GM12878 (cell line): ENCODE measurements at regions not wholly inside any gene's neighbourhood (a gene's known extent, or its start where the extent isn't known, plus 50 kb on each side); places are given as distances from the start of the nearest gene placed in this dataset.
A peak's percentile ranks its signal among the peaks of the same experiment; 100 is the strongest.

Experiments
- ATAC-seq: fragments of 200-7000 bp; cut with Tn5 transposase; 3 replicates; pipeline ENCODE4 v1.9.1; 2020; ENCODE audit warnings: mild to moderate bottlenecking, moderate library complexity
- BruUV-seq: library from RNA; stranded (reverse); fragments of 400-500 nt; replicated peaks from 2 replicates; lab custom pipeline; 2021; lab: Mats Ljungman, UMichigan
- CTCF ChIA-PET: fragments of 300-600 bp; sonication (Branson Sonifier 250); formaldehyde crosslinking; extraction: SDS; loops from one replicate; lab custom pipeline; 2021; ENCODE audit warnings: inconsistent platforms; lab: Yijun Ruan, JAX
- POLR2A ChIA-PET: fragments of 350-600 bp; formaldehyde crosslinking; extraction: SDS; loops from one replicate; lab custom pipeline; 2021; ENCODE audit warnings: inconsistent platforms; lab: Charles Lee
- RAD21 ChIA-PET: fragments of 300-600 bp; sonication (Branson Sonifier 250); formaldehyde crosslinking; loops from one replicate; lab custom pipeline; 2023; ENCODE audit warnings: antibody characterized with exemption; ENCODE audit not compliant: unreplicated experiment; lab: Charles Lee
- SMC1A ChIA-PET: fragments of 300-600 bp; sonication (Branson Sonifier 250); formaldehyde crosslinking; loops from one replicate; lab custom pipeline; 2023; ENCODE audit not compliant: unreplicated experiment, uncharacterized antibody; lab: Charles Lee
- DNase-seq: peaks from one replicate; pipeline ENCODE4 v3.0.0-alpha.2; 2011; ENCODE audit warnings: low read depth, low spot score
- FAIRE-seq: peaks from 3 replicates; lab custom pipeline; 2011; peaks lifted over from hg19 to GRCh38; lab: Jason Lieb, UNC
- H2AFZ ChIP-seq: 2 replicates; pipeline ENCODE4 v1.6.0; 2011; ENCODE audit warnings: low read depth, low read length, control low read depth; ENCODE audit not compliant: control insufficient read depth
- H3K27ac ChIP-seq: 2 replicates; pipeline ENCODE4 v1.5.1; 2011; ENCODE audit warnings: control low read depth; ENCODE audit not compliant: control insufficient read depth, insufficient read depth
- H3K27me3 ChIP-seq, 2 experiments: replicated peaks in 1 of 2; 2 replicates each; pipeline versions ENCODE4 v1.6.0 to v1.6.1; 2011; ENCODE audit warnings: low read length in 1 of 2; ENCODE audit not compliant: control insufficient read depth in 2 of 2, insufficient read depth in 2 of 2
- H3K36me3 ChIP-seq, 2 experiments: 2 replicates each; pipeline ENCODE4 v1.5.1; 2011; ENCODE audit warnings: low read length in 1 of 2; ENCODE audit not compliant: control insufficient read depth in 2 of 2, insufficient read depth in 2 of 2
- H3K4me1 ChIP-seq: 2 replicates; pipeline ENCODE4 v1.6.1; 2011; ENCODE audit warnings: mild to moderate bottlenecking, low read length, moderate library complexity, mixed read lengths; ENCODE audit not compliant: control insufficient read depth, insufficient read depth
- H3K4me2 ChIP-seq: 2 replicates; pipeline ENCODE4 v1.6.0; 2011; ENCODE audit warnings: control low read depth; ENCODE audit not compliant: control insufficient read depth, insufficient read depth
- H3K4me3 ChIP-seq: fragments of 200-600 bp; sonication (generic); 2 replicates; pipeline ENCODE4 v1.5.1; 2016
- H3K79me2 ChIP-seq: 2 replicates; pipeline ENCODE4 v1.6.0; 2011; ENCODE audit warnings: low read length; ENCODE audit not compliant: control insufficient read depth, insufficient read depth
- H3K9ac ChIP-seq: 2 replicates; pipeline ENCODE4 v1.8.0; 2011; ENCODE audit warnings: low read length, control low read depth, mixed read lengths; ENCODE audit not compliant: control insufficient read depth, insufficient read depth
- H3K9me3 ChIP-seq: replicated peaks from 3 replicates; pipeline ENCODE4 v1.5.1; 2011; ENCODE audit warnings: mild to moderate bottlenecking, low read length; ENCODE audit not compliant: control insufficient read depth, insufficient read depth
- H4K20me1 ChIP-seq: 2 replicates; pipeline ENCODE4 v1.6.0; 2011; ENCODE audit not compliant: control insufficient read depth, insufficient read depth
- RAD51 ChIP-seq: fragments of 450-650 bp; IDR thresholded peaks from 2 replicates; pipeline ENCODE4 v1.6.1; 2016; ENCODE audit warnings: moderate library complexity, mild to moderate bottlenecking, inconsistent platforms
- STAT1 ChIP-seq: fragments of 450-650 bp; conservative IDR thresholded peaks from 2 replicates; pipeline ENCODE4 v1.6.1; 2014; ENCODE audit warnings: antibody characterized with exemption, mild to moderate bottlenecking
- WGBS: methylation state at CpG from one replicate; pipeline ENCODE4 v1.1.6; 2016; ENCODE audit warnings: low lambda C conversion rate; ENCODE audit not compliant: insufficient replicate concordance, insufficient coverage; ENCODE audit errors: missing lambda C conversion rate; 5-methylcytosine and 5-hydroxymethylcytosine counted together
- in situ Hi-C: fragments of 300-500 bp; cut with MboI; formaldehyde crosslinking; loops from 9 replicates; pipeline ENCODE4 v1.14.3; 2018; ENCODE audit warnings: mixed read lengths
- intact Hi-C: fragments of 100-400 bp; cut with micrococcal nuclease; formaldehyde crosslinking; loops from one replicate; pipeline ENCODE4 v1.14.2; 2022; ENCODE audit not compliant: unreplicated experiment
- TF ChIP-seq, protein P1 (sequence below): fragments of 450-650 bp; IDR thresholded peaks from 2 replicates; pipeline ENCODE4 v1.6.1; 2017; ENCODE audit warnings: mild to moderate bottlenecking, moderate library complexity

DNA sequence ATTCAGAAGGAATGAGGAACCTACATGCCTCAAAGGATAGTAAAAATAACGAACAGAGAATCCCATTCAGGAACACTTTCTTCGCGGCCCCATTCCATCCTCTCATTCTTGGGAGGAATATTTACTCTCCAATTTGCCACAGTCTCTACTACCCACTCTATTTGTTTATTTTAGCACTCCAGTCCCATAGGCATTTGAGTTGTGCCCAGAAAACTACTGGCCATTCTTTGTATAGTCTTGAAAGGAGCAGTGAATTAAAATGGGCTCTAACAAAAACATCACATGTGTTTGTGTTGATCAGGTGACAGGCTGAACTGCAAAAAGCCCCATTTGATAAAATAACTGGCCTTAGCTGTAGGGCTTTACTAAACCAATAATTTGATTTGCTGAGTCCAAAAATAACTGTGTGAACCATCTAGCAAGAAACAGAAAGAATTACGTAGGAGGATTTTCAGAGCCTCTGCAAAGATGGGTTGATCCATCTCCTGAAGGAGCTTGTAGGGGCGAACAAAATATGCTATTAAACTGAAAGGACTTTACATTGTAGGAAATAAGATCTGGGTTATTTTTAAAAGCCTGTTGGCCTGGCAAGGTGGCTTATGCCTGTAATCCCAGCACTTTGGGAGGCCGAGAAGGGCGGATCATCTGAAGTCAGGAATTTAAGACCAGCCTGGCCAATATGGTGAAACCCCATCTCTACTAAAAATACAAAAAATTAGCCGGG, 142.3 kb upstream of the CPNE8 start:
- BruUV-seq, result no TSS peak
- ChIA-PET POLR2A (interaction anchor here (0.6 kb wide), 1 partner anchor 123 kb away, joined by 5 read pairs; no protein-coding TSS in a partner anchor), RAD21 (no interaction called here), SMC1A (no interaction called here), CTCF (interaction anchor here (1.2 kb wide), 1 partner anchor 16 kb away, joined by 3 read pairs; no protein-coding TSS in a partner anchor)
- intact Hi-C loops (no loop called here), in situ Hi-C loops (no loop called here)
- no peak for ATAC-seq
- no peak for DNase-seq
- Histone ChIP-seq H3K4me1 (no peaks in the 10 kb centered on the region), H2AFZ (no peak overlapping the region), H3K9ac (no peak overlapping the region), H3K27me3 (no peaks in the 10 kb centered on the region), H3K9me3 (no peaks in the 10 kb centered on the region), H3K79me2 (no peaks in the 10 kb centered on the region), H3K4me3 (no peak overlapping the region), H4K20me1 (no peaks in the 10 kb centered on the region), H3K4me2 (no peak overlapping the region), H3K27ac (no peak overlapping the region), H3K36me3 (no peaks in the 10 kb centered on the region)
- FAIRE-seq, result no peak
- WGBS, result 39% methylated on average over 8 of the region's 8 CpGs
- TF ChIP-seq, protein P1, sequence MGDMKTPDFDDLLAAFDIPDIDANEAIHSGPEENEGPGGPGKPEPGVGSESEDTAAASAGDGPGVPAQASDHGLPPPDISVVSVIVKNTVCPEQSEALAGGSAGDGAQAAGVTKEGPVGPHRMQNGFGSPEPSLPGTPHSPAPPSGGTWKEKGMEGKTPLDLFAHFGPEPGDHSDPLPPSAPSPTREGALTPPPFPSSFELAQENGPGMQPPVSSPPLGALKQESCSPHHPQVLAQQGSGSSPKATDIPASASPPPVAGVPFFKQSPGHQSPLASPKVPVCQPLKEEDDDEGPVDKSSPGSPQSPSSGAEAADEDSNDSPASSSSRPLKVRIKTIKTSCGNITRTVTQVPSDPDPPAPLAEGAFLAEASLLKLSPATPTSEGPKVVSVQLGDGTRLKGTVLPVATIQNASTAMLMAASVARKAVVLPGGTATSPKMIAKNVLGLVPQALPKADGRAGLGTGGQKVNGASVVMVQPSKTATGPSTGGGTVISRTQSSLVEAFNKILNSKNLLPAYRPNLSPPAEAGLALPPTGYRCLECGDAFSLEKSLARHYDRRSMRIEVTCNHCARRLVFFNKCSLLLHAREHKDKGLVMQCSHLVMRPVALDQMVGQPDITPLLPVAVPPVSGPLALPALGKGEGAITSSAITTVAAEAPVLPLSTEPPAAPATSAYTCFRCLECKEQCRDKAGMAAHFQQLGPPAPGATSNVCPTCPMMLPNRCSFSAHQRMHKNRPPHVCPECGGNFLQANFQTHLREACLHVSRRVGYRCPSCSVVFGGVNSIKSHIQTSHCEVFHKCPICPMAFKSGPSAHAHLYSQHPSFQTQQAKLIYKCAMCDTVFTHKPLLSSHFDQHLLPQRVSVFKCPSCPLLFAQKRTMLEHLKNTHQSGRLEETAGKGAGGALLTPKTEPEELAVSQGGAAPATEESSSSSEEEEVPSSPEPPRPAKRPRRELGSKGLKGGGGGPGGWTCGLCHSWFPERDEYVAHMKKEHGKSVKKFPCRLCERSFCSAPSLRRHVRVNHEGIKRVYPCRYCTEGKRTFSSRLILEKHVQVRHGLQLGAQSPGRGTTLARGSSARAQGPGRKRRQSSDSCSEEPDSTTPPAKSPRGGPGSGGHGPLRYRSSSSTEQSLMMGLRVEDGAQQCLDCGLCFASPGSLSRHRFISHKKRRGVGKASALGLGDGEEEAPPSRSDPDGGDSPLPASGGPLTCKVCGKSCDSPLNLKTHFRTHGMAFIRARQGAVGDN, result no peak
- TF ChIP-seq RAD51 (0 out of 2 replicates have a peak, but pooled peaks have one; percentile 33), STAT1 (no peak)
